ENCODE measurements at regions not wholly inside any gene's neighbourhood (a gene's known extent, or its start where the extent isn't known, plus 50 kb on each side); places are given as distances from the start of the nearest gene placed in this dataset.

DNA sequence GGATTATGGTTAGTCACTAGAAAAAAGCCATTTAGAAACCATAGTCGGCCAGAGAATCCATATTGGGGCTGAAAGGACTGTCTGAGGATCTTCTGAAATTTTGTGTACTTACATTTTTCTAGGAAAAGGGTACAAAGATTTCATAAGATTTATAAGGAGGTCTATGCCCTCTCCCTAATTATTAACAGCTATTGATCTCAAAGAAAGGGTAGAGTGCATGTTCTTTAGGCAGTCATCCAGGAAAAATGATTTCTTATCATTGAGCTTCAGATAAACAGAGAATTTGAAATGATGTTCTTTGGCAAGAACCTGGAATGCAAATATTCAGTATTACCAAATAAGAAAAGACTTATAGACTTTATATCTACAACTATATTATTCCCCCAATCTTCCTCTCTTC, 195.3 kb downstream of the ACTR3 start:
- Histone ChIP-seq H4K20me1 (ENCODE audit: insufficient read depth, low read length) (no peaks in the 10 kb centered on the region), H3K9me2 (ENCODE audit: low read depth, low read length) (no peaks in the 10 kb centered on the region), H3K9ac (ENCODE audit: low read length) (no peak overlapping the region), H3K27me3 (ENCODE audit: insufficient read depth, low read length) (0 out of 2 replicates have a peak, but pooled peaks cover 5% of the 10 kb centered on the region), H3K36me3 (ENCODE audit: insufficient read depth, low read length) (no peaks in the 10 kb centered on the region), H3F3A (ENCODE audit: insufficient read depth, low read length) (no peaks in the 10 kb centered on the region), H3K9me3 (ENCODE audit: low read length) (no peaks in the 10 kb centered on the region), H3K4me1 (ENCODE audit: insufficient read depth, low read length, severe bottlenecking) (no peaks in the 10 kb centered on the region), H3K4me2 (ENCODE audit: low read length) (no peak overlapping the region), H3K27ac (ENCODE audit: low read depth, low read length, poor library complexity, severe bottlenecking) (no peak overlapping the region), H3K79me2 (ENCODE audit: insufficient read depth, low read length) (no peaks in the 10 kb centered on the region), H2AFZ (ENCODE audit: low read length) (no peak overlapping the region), H3K4me3 (ENCODE audit: low read depth, low read length, poor library complexity, severe bottlenecking) (no peak overlapping the region)
- TF ChIP-seq CTCF (IDR thresholded peaks at IDR 0.05; ENCODE audit: low read length) (no peak), EZH2 (IDR thresholded peaks at IDR 0.05; ENCODE audit: borderline replicate concordance, low read length) (no peak)

DNA sequence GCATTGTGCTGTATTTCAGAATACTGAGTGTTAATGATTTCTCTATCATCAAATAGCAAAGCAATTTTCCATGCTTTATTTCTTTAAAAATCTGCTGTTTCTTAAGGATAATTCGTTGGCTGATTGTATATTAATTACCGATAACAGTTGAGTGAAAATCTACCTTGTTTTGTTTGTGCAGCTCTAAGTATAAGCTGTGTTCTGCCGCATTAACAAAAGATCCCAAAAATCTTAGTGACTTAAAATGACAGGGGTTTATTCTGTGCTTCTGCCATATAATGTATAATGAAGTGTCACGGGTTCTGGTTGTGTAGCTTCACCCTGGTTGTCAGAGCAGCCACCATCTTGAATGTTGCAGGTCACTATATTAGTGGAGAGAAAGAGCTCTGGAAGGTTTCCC, 196.1 kb downstream of the ACTR3 start:
- no peaks in the 10 kb centered on the region for H4K20me1 ChIP-seq (ENCODE audit: insufficient read depth, low read length)
- no peaks in the 10 kb centered on the region for H3K79me2 ChIP-seq (ENCODE audit: insufficient read depth, low read length)
- H3K27me3 ChIP-seq (ENCODE audit: insufficient read depth, low read length): 0 out of 2 replicates have a peak, but pooled peaks cover 5% of the 10 kb centered on the region
- H3K9me2 ChIP-seq (ENCODE audit: low read depth, low read length): no peaks in the 10 kb centered on the region
- TF ChIP-seq CTCF (IDR thresholded peaks at IDR 0.05; ENCODE audit: low read length): no peak
- no peak for TF ChIP-seq EZH2 (IDR thresholded peaks at IDR 0.05; ENCODE audit: borderline replicate concordance, low read length)
- H3K9me3 ChIP-seq (ENCODE audit: low read length): no peaks in the 10 kb centered on the region
- H3K4me3 ChIP-seq (ENCODE audit: low read depth, low read length, poor library complexity, severe bottlenecking): no peak overlapping the region
- H3K9ac ChIP-seq (ENCODE audit: low read length): no peak overlapping the region
- H3K4me2 ChIP-seq (ENCODE audit: low read length): no peak overlapping the region
- H3F3A ChIP-seq (ENCODE audit: insufficient read depth, low read length): no peaks in the 10 kb centered on the region
- no peak overlapping the region for H3K27ac ChIP-seq (ENCODE audit: low read depth, low read length, poor library complexity, severe bottlenecking)
- no peak overlapping the region for H2AFZ ChIP-seq (ENCODE audit: low read length)
- no peaks in the 10 kb centered on the region for H3K36me3 ChIP-seq (ENCODE audit: insufficient read depth, low read length)
- no peaks in the 10 kb centered on the region for H3K4me1 ChIP-seq (ENCODE audit: insufficient read depth, low read length, severe bottlenecking)

DNA sequence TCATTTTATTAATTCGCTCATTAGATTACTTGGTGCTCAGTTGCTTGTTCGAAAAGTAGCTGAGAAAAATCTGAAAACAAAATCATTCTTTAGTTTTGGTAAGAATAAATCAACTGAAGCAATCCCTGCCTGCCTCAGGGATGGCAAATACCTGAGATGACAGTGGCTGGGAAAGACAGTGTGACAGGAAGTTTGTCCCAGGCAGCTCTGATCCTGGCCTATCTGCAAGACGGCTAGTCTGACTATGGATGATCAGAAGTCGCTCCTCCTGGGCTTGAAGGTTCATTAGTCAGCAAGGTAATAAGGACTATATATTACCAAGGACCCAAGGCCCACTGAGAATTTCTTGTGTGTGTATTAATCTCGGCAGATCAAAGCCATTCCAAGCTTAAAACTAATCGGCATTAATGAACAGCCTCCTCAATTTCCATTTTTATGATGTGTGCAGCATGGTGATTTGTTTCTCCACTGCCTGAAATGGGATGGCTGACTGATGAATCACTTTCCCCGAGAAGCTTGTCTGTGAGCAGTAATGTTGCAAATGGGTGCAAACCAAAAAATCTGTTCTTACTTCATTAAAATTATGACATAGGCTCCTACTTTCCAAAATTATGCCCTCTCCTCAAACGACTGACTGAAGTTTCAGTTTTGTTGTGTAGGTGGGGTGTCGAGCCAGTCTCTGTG, 199.9 kb downstream of the ACTR3 start:
- Histone ChIP-seq H3K9me3 (ENCODE audit: low read length) (no peaks in the 10 kb centered on the region), H4K20me1 (ENCODE audit: insufficient read depth, low read length) (no peaks in the 10 kb centered on the region), H3K9me2 (ENCODE audit: low read depth, low read length) (no peaks in the 10 kb centered on the region), H3K27ac (ENCODE audit: low read depth, low read length, poor library complexity, severe bottlenecking) (no peak overlapping the region), H3K9ac (ENCODE audit: low read length) (no peak overlapping the region), H3K4me1 (ENCODE audit: insufficient read depth, low read length, severe bottlenecking) (no peaks in the 10 kb centered on the region), H3K27me3 (ENCODE audit: insufficient read depth, low read length) (no peaks in the 10 kb centered on the region), H3F3A (ENCODE audit: insufficient read depth, low read length) (no peaks in the 10 kb centered on the region), H3K79me2 (ENCODE audit: insufficient read depth, low read length) (no peaks in the 10 kb centered on the region), H3K4me3 (ENCODE audit: low read depth, low read length, poor library complexity, severe bottlenecking) (no peak overlapping the region), H3K36me3 (ENCODE audit: insufficient read depth, low read length) (no peaks in the 10 kb centered on the region), H2AFZ (ENCODE audit: low read length) (no peak overlapping the region), H3K4me2 (ENCODE audit: low read length) (no peak overlapping the region)
- TF ChIP-seq CTCF (IDR thresholded peaks at IDR 0.05; ENCODE audit: low read length): no peak
- TF ChIP-seq EZH2 (IDR thresholded peaks at IDR 0.05; ENCODE audit: borderline replicate concordance, low read length): no peak

All from OCI-LY1 (cell line).